Stimulated activated CD8-positive, alpha-beta memory T cell treated with anti-CD3 and anti-CD28 coated beads, Interleukin-4, amount 100 ng/mL, for 48 hours (primary cell): ENCODE measurements at regions not wholly inside any gene's neighbourhood (a gene's known extent, or its start where the extent isn't known, plus 50 kb on each side); places are given as distances from the start of the nearest gene placed in this dataset.
A peak's percentile ranks its signal among the peaks of the same experiment; 100 is the strongest.

Experiments used
- DNase-seq: peaks from one replicate; pipeline ENCODE4 v3.0.0-alpha.2; 2020

DNA sequence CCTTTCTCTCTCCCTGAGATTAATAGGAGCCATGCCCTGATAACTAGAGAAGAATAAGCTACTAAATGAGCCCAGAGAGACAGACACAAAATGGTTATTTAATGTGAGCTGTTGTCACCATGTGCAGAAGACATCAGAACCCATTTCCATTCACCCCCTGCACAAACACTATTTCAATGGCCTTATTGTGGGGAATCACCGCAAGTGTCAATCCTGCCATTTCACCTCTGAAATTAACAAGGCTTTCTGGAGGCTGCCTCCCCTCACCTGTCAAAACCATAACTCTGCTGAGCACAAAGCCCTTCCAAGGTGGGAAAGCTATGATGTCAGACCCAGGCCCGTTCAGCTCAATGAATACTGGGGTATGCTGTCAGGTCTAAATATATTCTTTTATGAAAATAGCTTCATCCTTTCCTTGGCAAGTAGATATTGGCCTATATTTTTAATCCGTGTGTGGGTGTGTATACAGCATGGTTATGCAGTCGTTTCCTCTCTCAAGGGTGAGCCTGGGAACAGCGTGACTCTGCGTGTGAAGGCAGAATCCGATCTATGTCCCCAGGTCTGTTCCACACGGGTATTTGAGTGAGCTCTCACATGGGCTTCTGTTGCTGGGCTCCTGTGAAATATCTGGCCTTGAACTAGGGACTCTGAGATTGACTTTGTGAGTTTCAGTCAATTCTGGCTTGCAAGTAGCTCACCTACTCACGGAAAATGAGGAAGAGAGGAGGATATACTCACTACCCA, 266.3 kb downstream of the FBXW7 start:
- no peak for DNase-seq

DNA sequence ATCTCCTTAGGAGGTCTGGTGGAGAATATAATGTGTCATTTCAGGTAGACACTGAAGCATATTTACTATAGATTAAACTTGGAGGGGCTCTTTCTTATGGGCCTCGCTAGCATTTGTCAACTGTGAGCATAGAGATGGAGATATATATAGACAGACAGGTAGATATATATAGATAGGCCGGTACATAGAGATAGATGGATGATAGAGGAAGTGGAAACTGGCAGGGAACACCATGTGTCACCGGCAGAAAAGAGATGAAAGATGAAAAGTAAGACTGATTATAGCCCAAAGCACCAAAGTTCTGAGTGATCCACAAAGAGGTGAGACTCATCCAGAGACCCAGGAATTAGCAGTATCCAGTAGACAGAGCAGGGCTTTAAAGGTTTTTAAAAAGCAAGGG, 268.1 kb downstream of the FBXW7 start:
- DNase-seq = no peak

DNA sequence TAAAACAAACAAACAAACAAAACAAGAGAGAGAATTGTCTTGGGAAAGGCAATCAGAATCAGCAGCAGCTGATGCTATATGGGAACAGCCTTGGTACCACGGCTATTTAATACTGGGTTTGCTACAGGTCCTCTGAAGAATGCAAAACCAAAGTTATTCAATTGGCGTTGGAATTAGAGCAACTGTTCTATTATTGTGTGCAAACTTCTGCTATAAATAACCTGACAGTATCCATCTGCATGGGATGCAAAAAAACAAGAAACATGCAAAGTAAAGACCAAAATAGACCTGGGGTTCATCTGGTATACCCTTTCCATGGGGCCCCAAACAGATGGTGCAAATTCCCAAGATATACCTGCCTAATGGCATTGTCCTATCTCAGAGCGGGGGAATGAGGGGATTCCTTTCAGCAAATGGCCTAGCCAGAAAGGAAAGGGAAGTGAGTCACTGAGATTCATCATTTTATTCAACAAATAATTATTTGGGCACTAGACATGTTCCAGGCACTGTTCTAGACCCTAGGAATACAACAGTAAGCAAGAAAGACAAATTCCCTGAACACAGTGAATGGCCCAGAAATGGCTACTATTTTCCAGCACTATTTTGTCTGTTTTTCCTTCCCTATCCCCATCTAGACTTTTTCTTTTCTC, 268.9 kb downstream of the FBXW7 start:
- DNase-seq = no peak

DNA sequence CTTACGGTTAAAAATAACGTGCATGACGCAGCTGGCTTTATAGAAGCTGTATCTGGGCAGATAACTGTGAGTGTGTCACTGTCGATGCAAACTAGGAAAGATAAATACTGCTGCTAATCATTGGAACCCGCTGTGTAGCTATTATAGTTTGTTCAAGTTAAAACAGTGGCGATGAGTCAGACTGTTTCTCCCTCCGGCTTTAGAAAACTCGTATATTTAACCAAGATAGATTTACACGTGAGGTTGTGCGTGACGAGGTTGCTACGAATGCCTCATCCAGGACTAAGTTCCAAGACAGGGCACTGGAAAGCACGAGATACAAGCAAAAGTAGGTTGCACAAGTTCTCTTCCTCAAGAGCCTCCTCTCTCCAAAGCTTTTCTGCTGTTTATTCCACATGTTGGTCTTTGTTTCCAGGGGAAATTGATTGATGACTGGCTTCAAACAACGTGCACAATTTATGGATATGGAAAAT, 270.7 kb downstream of the FBXW7 start:
- no peak for DNase-seq

DNA sequence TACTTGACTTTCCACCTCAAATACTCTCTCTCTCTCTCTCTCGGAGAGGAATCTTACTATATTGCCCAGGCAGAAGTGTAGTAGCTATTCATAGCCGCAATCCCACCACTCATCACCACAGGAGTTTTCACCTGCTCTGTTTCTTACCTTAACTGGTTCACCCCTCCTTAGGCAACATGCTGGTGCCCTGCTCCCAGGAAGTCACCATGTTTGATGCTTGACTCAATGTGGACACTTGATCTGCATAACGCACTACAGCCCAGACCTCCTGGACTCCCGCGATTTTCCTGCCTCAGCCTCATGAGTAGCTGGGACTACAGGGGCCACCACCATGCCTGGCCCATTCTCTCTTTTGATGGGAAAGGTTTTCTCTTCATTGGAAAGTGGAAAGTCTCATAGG, 271.8 kb downstream of the FBXW7 start:
- DNase-seq = no peak

DNA sequence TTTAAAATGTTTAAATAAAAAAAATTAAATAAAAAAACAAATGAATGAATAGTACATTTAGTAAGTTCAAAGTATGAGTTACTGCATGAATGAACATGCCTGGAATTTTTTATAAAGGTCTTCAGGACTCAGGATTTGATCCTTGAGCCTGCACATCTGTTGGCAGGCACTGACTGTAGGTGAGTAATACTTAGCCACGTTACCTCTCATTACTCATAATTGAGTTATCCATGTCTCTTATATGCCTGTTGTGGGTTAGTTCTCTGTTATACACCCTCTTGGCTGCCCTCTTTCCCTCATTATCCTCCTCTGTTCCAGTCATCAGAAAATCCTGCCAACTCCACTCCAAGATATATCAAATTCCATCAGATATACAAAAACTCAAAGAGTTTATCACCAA, 276.0 kb downstream of the FBXW7 start:
- DNase-seq = no peak

DNA sequence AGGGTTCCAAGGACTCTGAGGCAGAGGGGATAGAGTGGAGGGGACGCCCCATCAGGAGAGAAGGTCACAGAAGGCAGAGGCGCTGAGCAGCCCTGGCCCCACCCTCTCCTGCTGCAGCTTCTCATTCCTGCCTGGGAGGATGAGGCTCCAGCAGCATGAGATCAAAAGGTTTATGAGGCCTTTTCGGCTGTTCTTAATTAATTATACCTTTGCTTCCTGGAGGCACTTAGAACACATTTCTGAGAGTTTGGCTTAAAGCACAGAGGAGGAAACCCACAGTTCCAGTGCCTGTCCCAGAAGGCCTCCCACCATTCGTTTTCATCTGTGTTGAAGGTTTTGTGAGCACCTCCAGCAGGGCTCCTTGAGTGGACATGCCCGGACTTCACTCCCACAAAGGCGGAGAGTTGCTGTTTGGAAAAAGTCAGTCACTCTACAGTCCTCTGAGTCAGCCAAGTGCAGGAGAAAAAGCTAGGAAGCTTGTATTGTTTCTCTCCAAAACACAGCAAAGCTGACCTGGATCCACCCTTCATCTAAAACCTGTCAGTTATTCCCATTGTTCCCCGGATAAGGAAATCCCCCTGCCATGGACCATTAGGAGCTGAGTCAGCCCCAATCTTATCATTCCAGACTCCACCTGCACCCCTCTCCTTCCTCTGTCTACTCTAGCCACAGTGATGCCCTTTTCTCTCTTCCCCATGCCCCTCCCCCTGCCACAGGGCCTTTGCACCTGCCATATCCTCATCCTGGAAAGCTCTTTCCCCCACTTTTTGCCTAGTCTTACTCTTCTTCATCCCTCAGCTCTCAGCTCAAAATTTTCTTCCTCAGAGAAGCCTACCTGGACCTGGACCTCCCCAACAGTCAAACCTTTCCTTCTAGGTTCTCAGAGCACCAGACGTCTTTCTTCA, 276.8 kb downstream of the FBXW7 start:
- DNase-seq = no peak

DNA sequence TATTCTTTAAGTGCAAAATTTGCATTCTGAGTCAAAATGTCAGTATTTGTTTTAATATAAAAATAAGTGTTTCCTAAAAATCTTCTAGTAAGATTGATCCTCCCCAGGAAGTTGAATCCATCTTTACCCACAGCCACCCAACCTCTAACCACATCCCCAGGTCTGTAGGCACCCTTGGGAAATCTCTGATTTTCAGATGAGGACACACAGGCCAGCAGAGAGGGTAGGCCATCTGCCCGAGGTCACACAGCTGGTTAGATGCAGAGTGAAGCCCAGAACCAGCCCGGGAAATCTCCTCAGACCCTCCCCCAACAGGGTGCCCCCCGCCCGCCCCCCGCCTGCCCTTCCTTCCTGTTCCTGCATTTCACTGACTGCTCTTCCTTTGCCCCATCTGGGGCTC, 277.5 kb downstream of the FBXW7 start:
- DNase-seq = no peak

DNA sequence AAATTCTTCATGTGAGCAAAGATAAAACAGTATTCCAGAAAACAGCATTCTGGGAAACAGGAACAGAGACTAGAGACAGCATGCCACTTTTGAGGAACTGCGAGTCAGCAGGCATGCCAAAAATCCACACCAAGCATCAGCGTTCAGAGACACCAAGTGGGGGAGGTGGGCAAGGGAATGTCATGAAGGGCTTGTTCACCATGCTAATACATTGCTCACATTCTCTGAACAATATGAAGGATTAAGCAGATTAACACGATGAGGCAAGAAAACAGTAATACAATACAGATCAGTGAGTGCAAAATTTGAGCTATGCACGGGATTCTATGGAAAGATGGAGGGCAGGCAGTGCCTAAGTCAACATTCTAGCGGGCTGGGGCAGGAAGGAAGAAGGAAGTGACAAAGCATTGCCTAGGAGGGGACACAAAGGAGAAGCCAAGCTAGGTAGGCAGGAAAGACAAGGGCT, 278.3 kb downstream of the FBXW7 start:
- DNase-seq = no peak

DNA sequence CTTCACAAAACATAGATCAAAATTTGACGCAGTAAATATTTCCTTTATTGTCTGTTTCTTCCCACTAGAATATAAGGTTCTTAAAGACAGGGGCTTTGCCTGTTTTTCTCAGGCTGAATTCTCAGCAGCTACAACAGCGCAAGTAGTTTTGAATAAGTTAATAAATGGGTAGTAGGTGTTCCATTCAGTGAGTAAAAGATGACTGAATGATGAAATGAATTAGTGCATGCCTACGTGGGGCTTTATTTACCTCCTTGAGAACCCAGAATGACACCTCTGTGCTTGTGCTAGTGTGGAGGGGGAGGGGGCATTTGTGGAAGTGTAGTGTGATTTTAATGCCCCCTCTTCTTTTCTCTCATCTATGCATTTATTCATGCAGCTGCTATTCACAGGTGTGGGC, 278.9 kb downstream of the FBXW7 start:
- no peak for DNase-seq

DNA sequence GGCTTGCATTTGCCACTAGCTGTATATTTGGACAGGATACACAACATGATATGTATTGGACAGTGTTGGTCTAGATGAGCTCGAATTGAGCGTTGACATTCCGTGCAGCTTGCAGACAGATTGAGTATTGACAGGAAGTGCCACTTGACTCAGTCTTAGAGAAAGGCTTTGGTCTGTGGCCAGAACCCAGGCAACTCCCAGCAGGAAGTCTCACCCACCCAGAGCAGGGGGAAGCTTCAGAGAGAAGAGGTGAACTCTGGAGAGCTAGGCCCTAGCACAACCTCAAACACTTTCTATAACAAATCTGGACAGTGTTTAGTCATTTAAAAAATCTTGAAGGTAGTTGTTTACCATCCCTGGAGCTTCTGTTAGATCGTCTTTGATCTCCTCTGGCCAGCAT, 280.5 kb downstream of the FBXW7 start:
- DNase-seq = peak; percentile 63

DNA sequence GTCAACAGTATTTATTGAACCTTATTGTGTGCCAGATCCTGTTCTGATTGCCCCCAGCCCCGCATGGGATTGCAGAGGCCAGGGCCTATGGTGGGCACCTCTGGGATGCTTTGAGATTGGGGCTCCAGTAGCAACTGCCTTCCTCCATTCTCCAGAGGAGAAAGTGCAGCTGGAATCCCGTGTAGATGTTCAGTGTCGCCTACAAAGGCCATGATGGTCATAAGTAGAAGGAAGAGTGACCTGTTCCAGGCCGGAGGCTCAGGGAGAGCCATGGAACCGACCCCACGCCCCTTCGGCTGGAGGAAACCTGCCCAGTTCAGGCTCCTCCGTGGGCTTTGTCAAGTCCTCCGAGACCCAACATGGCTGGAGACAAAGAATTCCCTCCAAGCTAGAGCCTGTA, 287.5 kb downstream of the FBXW7 start:
- DNase-seq = no peak

DNA sequence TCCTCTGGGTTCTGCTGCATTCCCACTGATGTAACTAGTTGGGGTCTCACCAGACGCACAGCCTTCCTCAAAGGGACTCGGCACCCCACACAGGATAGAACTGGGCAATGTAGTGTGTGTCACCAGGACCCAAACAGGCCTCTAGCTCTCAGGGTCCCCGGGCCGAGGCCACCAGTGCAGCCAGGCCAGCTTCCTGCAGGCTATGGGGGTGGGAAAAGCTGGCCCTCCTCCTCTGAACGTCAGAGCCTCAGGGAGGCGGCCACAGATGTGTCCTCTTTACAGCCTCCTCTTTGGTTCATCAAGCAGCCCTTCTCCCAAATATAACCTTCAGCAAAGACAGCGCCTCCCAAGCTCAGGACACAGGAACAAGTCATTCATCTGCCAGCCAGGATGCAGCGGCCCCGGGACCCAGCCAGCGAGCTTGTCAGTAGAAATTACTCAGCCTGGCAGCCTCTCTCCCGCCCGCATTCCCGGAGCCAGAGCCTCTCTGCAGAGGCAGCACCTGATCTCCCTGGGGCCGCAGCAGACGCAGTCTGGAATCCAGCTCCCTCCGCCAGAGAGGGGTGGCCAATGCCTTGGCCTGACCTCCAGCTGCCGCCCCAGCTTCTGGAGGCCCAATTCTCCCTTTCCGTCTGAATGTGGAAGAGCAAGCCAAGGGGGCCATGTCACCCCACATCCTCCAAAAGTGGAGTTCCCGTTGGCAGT, 288.5 kb downstream of the FBXW7 start:
- DNase-seq = no peak

DNA sequence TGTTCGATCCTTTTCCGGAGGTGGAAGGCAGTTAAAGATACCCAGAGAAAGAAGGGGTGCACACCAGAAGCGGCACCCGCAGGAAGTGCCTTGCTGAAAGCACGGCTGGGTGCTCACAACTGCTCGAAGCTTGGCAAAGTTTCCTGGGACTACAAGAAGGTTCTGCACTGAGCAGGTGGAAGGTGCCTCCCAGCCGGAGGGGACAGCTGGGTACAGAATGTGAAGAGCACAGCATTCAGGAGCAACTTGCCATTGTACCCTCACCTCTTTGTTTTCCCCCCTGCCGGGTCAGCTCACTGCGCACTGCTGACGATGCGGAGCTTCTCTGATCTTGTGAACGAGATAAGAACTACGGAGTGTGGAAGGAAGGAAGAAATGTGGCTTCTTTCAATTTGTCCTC, 289.2 kb downstream of the FBXW7 start:
- DNase-seq = no peak

DNA sequence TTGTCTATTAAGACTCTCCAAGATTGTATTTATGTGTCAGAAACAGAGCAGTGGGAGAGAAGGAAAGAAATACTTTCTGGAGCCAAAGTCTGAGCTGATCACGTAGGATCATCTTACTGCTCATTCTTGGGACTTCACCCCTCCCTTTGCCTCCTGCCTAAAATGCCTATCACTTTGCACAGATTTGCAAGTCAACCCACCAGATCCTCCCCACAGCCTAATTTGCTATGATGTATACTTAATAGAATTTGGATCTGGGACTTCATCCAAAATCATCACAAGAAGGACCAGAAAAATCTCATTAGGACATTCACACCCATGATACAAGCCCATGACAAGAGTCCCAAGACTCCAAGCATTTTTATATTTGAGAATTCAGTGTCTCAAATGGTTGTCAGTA, 290.2 kb downstream of the FBXW7 start:
- DNase-seq = no peak

DNA sequence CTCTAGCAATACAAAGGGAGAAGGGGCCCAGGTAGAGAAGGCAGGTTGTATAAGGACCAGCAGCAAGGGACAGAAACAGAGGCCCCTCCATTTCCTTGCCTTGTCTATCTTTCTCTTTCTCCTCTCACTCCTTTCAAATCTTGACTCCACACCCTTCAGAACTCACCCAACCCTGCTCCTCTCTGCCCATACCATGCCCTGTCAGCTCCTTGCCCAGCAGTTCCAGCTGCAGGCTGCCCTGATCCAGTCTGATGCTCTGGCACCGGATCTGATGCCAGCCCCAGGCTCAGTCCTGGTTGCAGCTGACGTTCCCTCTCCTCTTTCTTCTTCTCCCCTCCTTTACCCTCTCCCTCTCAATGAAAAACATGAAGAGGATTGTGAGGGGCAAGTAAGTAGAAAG, 291.2 kb downstream of the FBXW7 start:
- no peak for DNase-seq

DNA sequence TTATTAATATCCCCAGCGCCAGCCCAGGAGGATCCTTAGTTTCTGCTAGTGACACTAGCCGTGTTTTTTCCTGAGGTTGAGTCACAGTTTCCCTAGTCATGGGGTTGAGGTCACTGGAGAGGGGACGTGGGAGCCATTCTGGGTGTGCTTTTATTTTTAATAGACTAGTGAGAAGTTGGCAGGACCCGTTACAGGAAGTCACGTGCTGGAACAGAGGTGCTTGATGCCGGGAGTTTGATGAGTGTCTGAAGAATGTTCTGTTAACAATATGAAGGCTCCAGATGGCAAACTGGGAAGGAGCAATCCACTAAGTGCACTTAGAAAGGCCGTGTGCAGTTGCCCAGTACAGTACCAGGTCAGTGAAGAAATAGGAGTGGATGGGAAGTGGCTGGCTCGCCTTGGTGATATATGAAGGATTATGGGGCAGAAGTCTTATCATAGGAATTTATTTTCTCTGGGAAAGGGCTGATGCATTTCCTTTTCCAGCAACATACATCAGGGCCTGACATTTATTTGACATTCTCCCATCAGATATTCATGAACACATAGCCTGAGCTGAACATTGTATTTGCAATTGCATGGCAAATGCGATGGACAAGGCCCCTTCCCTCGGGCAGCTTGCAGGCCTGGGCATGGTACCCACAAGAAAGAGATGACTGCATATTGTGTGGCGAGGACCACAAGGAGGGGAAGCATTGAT, 291.8 kb downstream of the FBXW7 start:
- no peak for DNase-seq

DNA sequence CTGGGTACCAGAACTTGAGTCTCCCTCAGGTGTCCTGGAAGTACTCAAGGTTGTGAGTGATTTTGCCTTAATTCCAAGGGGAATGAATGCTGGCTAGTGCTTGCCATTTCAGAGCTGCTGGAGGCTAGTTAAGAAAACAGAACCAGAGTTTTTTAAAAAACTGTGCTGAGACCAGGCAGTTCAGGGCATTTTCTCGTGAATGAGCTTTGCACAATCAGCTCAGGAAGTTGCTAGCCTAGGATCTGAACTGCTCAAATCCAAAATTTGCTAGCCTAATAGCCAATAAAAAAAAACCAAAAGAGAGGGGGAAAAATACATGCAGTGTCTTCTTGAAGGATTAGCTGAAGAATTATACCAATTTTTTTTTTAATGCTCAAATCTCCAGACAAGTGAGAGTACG, 292.7 kb downstream of the FBXW7 start:
- no peak for DNase-seq

DNA sequence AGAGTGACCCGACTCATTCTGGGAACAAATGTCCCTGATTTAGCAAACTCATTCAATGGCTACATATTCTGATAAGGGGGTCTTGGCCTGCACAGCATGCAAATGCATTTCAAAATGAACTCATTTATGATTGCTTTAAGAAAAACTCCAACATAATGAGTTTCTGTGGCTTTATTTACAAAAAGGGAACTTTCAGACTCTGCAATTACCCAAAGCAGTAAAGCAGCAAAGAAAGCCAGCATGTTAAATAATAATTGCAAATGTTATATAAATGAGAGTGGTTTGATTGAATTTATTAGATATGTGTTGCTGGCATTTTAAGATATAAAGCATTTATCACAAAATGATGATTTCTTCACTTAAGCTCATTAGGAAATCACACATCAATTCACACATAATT, 295.7 kb downstream of the FBXW7 start:
- DNase-seq = no peak

DNA sequence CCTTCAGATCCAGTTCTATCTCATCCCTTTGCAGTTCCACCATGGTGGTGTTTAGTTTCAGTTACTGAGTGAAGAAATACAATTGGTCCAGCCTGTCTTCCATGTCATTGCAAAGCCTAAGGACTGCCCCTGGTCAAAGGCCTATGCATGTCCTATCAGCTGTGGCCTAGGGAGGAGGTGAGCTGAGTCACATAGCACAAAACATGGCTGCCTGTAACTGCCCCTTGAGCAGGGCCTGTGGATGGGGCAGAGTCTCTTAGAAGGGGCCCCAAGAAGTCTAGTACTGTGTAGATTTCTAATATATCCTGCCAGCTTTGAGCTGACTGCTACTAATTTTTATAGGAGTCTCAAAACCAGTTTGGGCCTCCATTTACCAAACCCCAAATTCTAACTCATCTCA, 296.7 kb downstream of the FBXW7 start:
- DNase-seq = no peak

DNA sequence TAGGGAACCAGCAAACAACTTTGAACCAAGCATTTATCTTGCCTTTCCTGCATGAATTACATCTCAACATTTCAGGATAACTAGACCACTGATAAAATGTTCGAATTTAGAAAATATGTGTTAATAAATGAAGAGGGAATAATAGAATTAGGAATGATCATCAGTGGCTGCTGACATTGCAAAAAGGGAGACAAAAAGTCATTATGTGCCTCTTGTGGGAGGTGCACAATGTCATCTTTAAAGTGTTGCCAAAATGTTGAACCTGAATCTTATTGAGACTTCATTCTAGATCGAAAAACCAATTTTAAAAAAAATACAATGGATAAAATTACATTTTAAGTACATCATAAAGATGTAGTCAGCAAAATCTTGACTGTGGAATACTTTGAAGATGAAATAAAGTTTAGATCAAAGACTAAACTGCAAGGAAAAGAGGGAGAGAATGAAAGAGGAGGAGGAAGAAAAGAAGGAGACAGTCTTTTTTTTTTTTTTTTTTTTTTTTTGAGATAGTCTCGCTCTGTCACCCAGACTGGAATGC, 299.3 kb downstream of the FBXW7 start:
- no peak for DNase-seq

DNA sequence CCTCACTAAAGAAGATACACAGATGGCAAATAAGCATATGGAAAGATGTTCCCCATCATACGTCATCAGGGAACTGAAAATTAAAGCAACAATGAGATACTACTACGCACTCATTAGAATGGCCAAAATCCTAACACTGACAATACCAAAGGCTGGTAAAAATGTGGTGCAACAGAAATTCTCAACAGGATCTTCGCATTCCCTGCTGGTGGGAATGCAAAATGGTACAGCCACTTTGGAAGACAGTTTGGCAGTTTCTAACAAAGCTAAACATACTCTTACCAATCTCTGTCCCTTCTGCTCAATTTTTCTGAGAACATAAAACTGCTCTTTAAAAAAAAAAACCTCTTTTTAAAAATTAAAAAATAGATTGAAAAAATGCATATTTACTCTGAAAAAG, 300.2 kb downstream of the FBXW7 start:
- no peak for DNase-seq
